HG02885 (cell line): ENCODE measurements at regions not wholly inside any gene's neighbourhood (a gene's known extent, or its start where the extent isn't known, plus 50 kb on each side); places are given as distances from the start of the nearest gene placed in this dataset.
"Not testable (repeated sequence)": the region's sequence is repeated elsewhere in the genome, so short reads cannot be mapped to it uniquely, and the experiment has no call there.

ENCODE experiments used
- ATAC-seq: cut with Tn5 transposase; IDR thresholded peaks from one replicate; pipeline ENCODE4 v1.9.1; 2021; ENCODE audit warnings: mild to moderate bottlenecking; ENCODE audit not compliant: unreplicated experiment, poor library complexity

DNA sequence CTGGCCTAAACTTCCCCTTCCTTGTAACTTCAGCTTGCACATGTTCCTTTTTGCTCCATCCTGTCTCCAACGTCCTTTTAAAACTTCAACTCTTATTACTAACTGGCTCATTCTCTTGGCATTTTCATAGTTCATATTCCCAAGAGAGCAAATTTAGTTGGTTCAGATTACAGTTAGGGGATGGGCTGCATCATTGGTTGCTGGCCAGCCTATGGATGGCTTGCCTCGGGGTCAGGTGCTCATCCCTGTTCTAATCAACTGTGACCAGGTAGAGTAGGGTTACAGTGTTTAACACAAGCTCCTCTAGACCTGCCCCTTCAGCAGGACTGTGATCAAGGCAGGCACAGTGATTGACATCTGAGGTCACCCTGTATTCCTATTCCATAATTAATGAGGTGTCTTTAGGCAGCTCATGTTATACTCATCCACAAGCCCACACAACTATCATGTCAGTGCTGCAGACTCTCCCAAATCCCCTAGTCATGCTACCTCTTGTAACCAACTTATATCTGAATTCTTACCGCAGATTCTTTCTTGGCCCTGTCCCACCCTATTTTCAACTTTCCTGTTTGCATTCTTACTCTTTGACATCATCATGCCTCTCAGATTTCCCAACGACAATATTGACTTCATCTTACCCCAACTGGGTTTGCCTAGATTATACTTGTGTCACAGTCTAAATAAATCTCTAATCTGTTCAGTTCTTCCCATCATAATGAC lies 293.3 kb downstream of the MTX2 start:
- no peak for ATAC-seq

DNA sequence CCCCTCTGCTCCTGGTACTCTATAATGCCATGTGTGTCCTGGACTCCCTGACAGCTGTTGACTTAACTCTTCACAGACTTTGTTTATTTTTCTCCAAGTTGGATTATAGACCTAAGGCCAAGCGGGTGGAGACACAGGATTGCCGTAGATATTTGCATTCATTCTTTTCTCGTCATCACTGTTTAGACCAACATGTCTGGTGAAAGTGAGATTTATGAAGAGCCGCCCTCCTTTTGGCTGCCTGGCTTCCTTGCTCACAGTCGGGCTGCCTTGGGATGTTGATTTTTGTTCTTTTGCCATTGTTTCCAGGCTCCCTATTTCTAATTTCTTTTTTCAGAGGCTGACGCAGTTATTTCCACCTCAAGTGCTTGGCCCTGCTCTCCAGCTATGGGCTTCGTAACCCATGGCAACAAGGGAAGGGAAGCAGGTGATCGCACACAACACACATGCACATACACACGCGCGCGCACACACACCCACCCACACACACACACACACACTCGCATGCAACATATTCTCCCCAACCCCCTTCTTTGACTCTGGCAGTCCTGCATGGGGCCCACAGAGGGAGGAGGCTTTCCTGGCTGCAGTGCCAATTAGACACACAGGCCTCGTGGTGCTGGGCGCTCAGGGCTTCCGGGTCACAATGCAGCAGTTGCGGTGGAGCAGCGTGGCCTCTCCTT lies 296.5 kb downstream of the MTX2 start:
- no peak for ATAC-seq

DNA sequence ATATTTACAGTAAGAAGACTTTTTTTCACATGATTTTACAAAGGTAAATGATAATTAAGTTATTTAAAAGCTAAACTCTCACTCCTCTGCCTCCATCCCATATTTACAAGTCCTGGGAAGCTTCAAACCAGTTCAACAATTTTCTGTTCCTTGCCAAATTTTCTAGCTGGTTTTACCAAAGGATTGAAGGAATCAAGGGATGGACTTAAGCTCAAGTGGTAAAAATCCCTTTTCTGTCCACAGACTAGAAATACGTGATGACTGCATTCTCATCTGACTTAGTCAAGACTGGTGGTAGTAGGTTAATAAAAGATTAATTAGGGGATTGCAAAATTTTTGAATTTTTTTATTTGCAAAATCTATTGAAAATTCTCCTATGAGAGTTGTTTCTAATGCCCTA lies 297.3 kb downstream of the MTX2 start:
- no peak for ATAC-seq

DNA sequence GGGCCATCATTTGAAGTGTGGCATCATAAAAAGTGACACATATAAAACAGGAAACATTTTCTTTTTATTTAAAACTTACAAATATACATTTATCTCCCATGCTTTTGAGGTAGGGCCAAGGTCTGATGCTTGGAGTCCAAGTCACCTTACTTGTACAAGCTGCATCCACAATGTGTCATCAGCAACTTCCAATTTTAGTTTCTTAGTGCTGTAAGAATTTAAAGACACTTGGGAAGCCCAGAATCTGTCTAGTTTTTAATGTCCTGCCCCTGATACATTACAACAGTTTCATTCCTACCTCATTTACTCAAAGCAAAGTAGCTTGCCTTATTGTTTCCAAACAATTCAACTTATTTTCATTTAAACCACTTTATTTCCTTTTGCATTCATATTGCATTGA lies 297.7 kb downstream of the MTX2 start:
- no peak for ATAC-seq

DNA sequence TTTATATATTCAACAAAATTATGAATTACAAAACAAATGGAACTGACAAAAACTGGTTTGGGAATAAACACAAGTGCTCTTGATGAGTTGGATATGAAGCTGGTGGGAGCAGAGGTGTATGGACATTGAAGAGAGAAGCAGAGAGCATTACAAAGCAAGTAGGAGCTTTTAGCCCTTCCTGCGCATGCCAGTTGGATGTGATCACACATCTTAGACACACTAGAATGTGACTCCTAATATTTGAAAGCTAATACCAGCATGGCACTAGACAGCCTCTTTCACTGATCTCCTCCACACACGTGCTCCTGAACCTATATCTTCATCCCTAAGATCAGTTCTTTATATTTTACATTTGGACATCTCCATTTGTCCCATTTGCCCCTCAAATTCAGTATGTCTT lies 298.1 kb downstream of the MTX2 start:
- no peak for ATAC-seq

DNA sequence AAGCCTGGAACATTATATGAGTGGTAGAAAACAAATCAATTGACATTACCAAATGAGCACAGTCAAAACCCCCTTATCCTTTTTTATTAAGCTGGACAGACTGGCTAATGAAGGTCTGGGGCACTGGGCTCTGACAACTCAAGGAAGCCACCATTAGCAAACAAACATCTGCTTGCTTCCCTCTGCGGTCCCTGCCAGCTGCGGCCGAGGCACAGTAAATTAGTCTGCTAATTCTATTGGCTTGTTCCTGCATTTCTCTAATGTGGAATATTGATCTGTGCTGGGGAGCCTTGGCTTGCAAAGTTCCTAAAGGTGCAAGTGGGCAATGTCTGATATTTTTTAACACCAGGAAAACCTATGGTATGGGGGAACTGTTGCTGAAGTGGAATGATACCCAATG lies 300.3 kb downstream of the MTX2 start:
- ATAC-seq, result no peak

DNA sequence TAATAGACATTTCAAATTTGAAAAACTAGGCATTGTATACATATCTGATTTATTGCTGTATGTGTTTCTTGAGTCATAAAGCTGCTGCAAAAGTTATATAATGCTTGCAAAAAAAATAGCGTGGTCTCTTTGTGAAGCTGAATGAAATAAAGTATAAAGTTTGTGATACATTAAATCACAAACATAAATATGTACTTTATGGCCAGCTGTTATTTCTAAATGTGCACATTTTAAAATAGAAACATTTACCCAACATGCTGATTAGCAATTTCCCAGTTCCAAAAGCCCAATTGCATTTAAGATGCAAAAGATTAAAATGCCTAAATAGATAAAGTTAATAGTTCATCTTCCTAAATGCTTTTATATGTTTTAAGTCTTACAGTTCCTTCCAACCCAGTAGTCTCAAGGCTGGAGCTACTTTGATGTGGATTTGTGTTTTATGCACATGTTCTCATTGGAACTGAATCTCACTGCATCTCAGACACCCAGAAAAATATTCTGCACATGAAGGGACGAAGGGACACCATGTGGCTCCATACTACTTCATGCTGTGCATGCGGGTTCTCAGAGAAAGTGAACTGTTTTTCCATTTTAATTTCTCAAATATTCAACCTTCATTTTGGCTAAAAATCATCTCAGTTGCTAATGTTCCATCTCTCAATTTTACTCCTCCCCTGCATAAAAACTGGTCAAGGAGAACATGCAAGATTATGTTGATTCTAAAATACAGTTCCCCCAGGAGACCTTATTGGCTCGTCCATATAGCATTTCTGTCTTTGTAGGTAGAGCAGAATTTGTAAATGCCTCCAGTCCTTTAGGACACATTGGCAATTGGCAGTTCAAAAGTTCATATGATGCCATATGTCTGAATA lies 304.6 kb downstream of the MTX2 start:
- ATAC-seq, result no peak

DNA sequence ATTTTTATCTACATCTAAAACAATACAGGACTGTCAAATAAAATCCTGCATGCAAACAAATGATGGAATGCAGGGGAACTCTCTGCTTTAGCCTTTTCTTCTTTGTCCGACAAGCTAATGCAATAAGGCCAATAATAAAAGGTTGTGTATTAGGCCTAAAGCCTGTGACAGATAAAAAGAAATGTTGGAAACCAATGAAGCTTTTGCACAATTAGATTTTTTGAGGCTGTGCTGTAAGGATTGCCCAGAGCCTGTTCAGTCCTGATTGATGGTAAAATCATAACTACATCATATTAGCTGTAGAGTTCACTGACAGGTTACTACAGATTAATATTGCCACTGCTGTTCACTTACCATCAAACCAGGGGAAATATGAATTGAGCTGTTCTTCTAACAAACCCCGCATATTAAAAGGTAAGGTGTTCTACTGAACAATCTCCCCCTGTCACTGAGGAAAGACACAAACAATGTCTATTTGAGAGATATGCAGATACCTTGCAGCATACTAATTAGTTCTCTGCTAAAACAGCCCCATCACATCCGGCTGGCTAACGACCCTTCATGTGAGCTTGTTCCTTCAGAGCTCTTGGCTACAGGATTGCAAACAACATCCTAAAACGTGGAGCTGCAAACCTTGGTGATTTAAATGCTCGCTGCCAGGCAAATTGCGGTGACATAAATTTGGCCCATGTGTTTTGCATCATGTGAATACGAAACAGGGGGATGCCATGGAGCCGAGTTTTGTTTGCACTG lies 305.4 kb downstream of the MTX2 start:
- no peak for ATAC-seq

DNA sequence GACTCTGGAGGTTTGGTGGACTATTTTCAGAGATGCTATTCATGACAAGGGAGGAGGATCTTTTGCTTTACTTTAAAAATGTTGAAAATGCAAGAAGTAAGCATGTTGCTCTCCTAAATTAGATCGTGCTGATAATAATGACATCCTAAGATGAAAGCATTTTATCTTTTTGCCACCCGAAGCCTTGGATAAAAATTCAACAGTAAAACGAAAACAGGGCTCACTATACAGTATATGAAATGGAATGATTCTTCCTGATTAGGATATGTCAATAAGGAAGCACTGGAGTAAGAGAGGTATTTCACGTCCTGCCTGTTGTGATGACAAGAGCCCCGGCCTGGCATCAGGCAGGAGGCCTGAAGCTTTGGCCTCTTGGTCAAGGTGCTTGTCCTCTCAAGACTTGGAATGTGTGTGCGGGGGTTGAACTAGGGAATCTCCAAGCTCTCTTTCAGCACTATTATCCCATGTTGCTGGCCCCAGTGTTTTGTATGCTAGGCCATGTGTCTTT lies 306.0 kb downstream of the MTX2 start:
- ATAC-seq, result no peak

DNA sequence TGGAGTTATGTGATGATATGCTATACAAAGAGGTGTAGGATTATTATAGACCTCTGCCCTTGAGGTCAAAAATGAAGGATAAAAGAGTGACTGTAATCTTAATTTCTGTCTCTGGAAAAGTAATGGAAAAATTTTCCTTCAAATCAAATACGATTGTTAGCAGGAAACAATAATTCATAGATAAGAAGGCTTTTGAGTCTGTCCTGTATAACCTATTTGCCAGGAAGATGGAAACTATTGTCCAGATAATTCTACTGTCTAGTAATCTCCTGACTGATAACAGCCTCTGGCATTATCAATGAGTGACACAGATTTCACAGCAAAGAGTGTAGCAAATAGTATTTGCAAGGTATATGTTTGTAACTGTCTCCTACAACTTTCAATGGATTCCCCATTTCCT lies 307.8 kb downstream of the MTX2 start:
- no peak for ATAC-seq

DNA sequence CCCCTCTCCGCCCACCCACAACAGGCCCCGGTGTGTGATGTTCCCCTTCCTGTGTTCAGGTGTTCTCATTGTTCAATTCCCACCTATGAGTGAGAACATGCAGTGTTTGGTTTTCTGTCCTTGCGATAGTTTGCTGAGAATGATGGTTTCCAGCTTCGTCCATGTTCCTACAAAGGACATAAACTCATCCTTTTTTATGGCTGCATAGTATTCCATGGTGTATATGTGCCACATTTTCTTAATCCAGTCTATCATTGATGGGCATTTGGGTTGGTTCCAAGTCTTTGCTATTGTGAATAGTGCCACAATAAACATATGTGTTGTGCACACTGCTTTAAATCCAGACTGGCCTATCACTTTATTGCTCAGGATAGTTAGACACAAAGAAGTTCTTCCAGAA lies 309.1 kb downstream of the MTX2 start:
- not testable (repeated sequence) for ATAC-seq

DNA sequence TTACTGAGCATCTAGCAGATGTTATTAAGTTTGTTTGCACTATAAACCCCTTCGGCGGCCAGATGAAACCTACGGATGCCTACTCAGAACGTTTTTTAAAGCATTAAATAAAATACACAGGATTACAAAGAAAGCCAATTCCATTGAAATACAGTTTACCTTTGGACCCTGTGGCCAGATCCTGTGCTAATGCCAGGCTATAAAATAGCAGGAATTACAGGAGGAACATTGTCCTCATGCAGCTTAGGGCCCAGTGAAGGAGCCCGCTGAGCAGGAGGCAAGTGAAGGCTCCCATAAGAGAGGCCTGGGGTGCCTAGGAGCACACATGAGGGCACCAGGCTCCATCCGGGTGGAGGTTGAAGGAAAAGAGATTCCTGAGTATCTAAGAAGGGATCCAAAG lies 310.4 kb downstream of the MTX2 start:
- no peak for ATAC-seq

DNA sequence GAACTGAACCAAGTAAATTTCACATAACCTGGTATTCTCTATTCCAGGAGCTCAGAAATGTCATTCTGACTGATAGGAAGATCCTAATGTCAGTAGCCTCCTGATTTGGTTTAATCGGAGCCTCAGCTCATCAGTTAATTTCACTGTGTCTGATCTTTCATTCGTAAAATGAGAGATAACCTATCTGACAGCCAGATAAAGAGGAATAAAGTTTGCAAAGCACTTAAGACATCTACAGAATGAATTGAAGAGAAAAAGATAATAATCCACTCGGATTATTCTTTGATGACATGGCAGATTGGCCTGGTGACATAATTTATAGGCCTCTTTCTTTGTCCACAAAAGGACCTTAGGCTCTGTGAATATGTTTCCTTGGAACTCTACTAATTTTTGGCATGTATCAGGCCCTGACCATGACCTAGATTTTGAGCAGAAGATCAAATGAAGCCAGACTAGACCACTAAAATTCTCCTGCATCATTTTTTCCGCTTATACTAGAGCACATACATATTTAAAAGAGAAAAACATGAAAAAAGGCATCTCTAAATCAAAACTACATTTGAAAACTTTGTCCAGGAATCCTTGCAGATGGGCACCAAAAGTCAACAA lies 312.4 kb downstream of the MTX2 start:
- ATAC-seq, result no peak

DNA sequence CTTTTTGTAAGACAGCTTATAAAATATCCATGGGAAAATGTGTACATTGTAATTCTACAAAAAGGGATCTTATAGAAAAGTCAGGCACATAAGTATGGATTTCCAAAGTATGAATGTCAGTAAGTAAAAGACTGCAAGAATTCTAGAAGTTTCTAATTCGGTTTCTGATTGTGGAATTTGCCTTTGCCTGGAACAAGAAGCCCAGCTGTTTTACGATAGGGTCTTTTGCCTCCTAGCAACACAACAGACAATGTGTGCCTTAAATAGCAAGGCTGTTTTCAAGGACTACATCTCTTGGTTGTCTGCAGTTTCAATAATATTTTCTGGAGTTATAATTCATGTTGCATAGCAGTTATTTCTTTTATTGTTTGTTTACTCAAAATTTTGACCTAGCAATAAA lies 312.9 kb downstream of the MTX2 start:
- no peak for ATAC-seq

DNA sequence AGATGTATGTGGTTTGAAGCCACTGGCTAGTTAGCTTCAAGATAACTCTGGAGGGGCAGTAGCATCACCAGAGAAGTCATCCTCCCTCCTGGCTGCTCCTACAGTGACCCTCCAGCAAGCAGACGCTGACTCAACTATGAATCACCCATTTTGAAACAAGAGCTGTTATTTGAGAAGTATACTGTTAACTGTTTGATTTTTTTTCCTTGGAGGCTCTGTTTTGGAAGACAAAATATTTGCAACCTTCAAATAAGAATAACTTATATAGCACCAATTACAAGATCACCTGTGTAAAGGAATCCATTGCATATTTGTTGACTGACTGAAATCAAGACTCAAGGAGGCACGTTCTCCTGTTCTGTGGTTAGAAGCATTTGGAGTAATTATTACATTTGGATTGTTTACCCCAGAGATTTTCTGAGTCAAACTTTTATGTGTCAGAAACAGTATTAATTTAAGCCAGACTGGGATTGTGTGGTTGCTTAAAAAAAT lies 313.8 kb downstream of the MTX2 start:
- no peak for ATAC-seq

DNA sequence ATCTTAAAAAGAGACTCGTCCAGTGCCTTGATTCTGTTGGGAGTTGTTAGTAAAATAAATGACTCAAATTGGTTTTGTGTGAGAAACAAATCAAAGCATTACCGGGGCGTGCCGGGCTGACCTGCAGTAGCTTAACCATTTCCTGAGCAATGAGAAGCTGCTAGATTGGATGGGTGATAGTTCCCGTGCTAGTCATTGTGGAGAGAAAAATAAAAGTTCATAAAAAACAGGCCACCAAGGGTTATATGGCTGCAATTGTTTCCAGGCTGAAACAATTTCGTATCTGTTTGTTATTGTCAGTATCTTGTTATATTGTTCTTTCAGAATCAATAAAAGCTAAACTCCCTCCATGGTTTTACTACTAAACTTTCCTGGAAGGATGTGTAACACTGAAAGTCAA lies 314.4 kb downstream of the MTX2 start:
- ATAC-seq, result no peak

DNA sequence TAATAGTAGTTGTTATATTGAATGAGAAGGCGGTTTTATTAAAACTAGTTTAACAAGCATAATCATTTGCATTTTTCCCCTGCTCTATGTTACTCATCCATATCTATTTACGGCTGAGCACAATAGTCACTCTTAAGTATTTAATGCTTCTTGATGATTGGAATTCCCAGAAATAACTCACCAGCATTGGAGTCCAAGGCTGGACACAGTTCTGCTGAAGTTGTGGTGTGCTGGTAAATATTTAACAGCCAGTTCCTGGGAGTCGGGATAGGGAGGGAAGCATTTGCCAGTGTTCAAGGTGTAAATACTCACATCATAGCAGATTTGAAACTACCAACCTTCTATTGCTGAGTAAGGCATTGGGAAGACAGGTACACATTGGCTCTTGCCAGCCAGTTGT lies 315.1 kb downstream of the MTX2 start:
- ATAC-seq, result no peak

DNA sequence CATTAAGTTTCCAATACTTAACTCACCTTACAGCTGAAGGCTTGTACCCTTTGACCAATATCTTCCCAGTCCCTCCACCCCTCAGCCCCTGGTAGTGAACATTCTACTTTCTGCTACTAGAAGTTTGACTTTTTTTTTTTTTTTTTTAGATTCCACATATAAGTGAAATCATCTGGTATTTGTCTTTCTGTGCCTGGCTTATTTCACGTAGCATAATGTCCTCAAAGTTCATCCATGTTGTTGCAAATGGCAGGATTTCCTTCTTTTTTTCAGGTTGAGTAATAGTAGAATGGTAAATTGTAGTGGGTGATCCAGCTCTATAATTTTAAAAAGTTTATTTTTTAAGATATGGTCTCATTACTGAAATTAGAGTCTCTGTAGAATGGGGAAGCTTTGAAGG lies 316.0 kb downstream of the MTX2 start:
- ATAC-seq, result no peak

DNA sequence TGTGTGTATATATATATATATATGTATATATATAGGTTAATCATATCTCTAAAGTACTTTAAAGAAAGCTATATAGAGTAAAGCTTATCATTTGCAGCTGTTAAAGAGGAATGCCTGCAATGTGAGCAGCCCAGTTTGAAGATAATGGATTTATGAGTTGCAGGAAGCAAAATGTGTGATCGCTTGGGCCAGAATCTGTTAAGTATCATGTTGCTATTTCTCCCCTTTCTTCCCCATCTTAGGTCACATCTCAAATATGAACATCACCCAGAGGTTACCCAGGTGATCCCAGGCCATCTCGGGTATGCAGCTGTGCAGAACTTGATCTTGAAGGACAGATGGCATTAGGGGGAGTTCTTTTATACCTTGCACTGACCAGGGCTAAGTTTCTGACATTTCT lies 316.5 kb downstream of the MTX2 start:
- ATAC-seq, result no peak

DNA sequence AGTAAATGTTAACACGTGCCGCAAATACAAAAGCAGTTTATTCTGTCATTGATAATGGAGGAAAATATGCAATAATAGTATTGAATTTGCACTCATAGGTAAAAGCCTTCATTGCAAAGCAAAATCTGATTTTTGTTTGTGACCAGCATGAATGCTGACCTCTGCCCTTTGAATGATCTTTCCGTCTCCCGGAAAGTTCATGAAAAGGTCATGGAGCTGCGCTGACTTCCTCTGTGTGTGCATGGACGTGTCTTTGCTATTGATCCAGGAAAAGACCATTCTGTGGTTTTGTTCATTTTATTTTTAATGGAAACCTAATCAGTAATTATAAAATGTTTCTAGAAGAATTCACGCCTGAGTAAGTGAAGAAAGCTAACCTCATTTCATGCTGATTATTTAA lies 320.0 kb downstream of the MTX2 start:
- ATAC-seq, result no peak
